ENCODE measurements at regions not wholly inside any gene's neighbourhood (a gene's known extent, or its start where the extent isn't known, plus 50 kb on each side); places are given as distances from the start of the nearest gene placed in this dataset.
"Not testable (repeated sequence)": the region's sequence is repeated elsewhere in the genome, so short reads cannot be mapped to it uniquely, and the experiment has no call there.

DNA sequence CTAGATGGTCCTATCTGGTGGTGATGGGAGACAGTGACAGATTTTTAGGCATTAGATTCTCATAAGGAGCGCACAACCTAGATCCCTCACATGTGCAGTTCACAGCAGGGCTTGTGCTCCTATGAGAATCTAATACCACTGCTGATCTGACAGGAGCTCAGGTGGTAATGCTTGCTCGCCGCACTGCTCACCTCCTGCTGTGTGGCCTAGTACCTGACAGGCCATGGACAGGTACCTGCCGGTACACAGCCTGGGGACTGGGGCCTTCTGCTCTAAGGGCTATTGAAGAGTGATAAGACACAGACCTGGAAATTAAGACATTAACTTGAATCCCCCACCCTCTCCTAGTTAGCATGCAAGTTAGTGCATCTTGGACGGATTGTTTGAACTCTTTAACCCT is 64.4 kb downstream of the KLRB1 start:
- DNase-seq (ENCODE audit: low read depth in 2 of 2, low spot score in 1 of 2), result not testable (repeated sequence)

DNA sequence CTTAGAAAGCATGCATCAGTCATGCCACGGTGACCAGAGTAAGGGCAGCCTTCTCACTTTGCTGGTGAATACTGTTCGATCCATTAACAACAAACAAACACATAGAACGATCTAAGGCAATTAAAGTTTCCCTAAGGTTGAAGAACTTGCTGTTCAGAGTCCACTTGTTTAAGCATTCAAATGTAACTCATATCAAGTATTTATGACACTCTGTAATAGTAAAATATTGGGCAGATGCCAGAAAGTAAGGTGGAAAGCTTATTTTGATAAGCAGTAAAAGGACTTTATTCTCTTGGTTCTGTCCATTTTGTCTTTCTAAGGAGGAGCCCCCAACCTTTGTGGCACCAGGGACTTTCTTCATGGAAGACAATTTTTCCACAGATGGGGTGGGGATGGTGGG is 64.9 kb downstream of the KLRB1 start:
- not testable (repeated sequence) for DNase-seq (ENCODE audit: low read depth in 2 of 2, low spot score in 1 of 2)

DNA sequence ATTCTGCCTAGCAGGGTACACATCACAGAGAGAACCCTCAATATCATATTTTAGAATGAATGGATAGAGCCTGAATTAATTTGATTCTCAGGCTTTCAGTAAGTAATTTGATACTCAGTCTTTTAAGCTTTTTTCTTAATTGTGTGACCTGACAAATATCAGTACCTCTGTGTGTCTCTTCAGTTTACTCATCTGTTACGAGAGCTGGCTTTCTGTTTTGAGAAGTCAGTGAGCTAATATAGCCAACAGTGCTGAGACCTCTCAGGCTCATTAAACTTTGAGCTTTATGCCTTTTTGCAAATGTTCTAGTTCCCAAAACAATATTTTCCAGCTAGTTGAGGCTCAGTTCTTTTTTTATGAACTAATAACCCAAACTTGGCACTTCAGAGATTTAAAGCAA is 91.8 kb downstream of the KLRB1 start:
- DNase-seq (ENCODE audit: low read depth in 2 of 2, low spot score in 1 of 2), result not testable (repeated sequence)

DNA sequence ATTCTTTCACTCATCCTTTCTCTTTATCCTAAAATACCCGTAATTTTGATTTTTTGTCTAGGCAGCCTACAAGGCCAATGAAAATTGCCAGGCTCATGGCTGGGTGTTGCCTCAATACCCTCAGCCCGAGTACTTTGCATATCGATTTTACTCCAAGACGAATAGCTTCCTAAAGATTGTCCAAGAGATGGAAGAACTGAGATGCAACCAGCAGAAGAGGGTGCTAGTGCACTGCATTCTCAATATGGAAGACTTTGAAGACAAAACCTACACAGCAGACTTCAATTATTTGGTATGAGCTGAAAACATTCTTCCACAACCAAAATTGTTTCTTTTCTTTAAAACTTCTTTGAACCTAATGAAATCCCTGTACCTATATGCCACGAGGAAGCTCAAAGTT is 95.0 kb downstream of the KLRB1 start:
- not testable (repeated sequence) for DNase-seq (ENCODE audit: low read depth in 2 of 2, low spot score in 1 of 2)

DNA sequence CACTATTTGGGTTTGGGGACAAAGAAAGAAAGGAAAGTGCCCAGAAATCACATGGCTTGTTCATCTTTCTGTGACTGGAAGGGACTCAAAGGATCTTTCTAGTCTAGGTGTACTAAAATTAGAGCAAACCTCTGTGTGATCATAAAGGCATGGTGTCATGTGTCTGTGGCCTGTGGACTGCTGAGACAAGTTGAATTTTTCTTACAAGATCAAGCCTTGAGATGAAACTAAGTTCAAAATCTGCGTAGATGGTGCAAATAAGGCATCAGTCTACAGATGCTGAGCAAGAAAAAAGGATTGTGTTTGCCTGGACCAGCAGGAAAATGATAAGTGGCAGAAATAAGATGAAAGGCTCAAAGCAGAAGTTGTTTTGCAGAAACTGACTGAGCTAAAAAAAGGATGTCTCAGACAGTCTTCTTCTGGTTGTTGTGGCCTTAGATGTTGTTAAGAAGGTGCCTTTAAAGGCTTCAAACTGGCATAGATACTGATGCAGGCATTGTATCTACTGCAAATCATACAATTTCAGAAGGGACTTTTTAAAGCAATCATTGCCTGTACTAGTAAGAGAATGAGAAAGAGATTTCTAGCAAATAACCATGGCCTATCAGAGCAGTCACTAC is 97.2 kb downstream of the KLRB1 start:
- DNase-seq (ENCODE audit: low read depth in 2 of 2, low spot score in 1 of 2), result not testable (repeated sequence)

DNA sequence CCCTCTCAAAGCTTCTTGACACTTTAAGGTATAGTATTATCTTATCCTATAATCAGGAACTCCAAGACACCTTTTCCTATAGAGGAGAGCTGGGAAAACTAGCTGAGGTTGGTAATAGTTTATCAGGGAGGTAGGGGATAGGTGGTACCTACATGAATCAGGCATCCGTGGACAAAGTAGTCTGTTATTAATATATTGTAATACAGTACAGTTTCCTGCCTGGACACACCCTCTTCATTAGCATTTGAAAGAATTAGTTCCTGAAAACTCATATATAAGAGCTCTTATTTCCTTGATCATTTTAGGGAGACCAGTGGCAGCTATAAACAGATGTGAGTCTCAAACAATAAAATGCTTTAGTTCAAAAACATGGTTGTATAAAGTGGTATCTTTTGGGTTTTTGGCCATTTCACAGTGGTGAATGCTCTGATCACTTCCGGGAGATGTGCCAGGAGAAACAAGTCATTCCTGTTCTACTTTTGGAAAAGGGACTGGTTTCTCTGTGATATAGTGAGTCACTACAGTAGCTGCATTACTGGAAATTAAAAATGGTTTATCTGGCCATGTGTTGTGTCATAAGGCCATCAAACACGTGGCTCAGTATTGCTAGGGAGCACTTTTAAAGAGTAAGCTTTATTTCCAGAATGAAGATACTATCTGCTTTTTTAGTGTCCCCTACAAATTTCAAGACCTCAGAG is 98.1 kb downstream of the KLRB1 start:
- no peak for DNase-seq (ENCODE audit: low read depth in 2 of 2, low spot score in 1 of 2)

DNA sequence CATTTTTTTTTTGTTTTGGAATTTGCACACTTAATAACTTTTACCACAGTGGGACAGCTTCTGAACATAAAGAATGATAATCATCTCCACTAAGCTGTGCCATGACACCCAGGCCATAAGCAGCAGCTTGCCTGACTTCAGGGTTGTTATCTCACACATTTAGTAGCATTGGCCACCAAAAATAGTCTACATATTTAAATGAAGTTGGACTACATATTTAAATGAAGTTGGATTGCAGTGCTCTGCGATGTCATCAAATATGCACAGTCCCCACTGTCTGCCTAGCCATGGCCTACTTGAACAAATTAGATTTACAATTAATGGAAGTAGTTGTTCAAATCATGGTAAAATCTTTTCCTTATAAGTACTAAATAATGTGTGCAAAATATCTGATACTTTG is 101.0 kb downstream of the KLRB1 start:
- DNase-seq (ENCODE audit: low read depth in 2 of 2, low spot score in 1 of 2), result no peak

DNA sequence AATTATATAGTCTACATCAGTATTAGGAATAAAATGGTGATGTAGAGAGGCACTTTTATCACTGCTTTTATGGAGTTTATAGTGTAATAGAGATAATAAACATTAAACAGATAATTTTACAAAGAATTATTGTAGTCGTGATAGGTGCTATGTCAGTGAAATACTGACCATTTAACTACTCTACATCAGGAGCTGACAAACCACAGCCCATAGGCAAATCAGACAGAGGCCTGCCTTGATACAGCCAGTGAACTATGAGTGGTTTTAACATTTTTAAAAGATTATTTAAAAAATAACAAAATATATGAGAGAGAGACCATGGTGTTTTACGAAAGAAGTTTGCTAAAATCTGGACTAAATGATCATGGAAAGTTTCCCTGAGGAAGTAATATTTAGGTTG is 104.3 kb downstream of the KLRB1 start:
- not testable (repeated sequence) for DNase-seq (ENCODE audit: low read depth in 2 of 2, low spot score in 1 of 2)

DNA sequence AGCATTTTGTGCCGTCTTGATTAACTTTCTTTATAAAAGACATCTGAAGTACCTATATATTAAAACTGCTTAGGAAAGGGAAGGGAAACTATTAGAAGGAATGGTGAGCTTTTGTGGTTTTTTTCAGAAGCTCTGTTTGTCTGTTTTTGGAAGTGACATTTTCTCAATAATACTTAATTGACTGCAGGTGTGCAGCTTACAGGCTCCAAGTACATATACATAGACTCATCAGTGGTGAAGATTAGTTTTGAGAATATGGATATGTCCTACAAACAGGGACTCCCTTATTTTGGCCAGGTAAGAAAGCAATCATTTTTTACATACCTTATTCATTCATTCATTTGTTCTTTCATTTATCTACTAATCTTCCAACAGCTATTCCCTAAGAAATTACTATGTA is 104.9 kb downstream of the KLRB1 start:
- not testable (repeated sequence) for DNase-seq (ENCODE audit: low read depth in 2 of 2, low spot score in 1 of 2)

DNA sequence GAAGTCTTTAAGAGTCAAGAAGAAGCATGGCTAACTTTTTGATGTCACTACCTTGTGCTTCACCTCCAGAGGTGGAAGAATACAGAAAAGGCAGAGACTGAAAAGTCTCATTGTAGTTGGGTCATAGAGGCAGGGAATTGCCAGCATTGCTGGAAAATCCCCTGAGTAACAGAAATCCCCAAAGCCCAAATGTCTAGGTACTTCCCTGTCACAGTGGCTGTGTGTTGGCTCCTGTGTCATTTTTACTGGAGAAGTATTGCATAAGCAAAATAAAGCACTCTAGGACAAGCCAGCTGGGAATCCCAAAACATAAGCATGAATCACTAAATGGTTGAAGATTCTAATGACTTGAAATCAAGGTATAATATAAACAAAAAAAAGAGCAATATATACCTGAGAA is 114.4 kb downstream of the KLRB1 start:
- not testable (repeated sequence) for DNase-seq (ENCODE audit: low read depth in 2 of 2, low spot score in 1 of 2)

DNA sequence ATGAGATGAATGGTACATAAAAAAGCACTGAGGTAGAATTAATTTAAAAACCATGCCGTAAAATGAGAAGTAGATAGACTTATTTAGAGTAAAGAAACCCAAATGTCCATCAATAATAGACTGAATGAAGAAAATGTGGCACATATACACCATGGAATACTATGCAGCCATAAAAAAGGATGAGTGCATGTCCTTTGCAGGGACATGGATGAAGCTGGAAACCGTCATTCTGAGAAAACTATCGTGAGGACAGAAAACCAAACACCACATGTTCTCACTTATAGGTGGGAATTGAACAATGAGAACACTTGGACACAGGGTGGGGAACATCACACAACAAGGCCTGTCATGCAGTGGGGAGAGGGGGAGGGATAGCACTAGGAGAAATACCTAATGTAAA is 126.4 kb downstream of the KLRB1 start:
- not testable (repeated sequence) for DNase-seq (ENCODE audit: low read depth in 2 of 2, low spot score in 1 of 2)

DNA sequence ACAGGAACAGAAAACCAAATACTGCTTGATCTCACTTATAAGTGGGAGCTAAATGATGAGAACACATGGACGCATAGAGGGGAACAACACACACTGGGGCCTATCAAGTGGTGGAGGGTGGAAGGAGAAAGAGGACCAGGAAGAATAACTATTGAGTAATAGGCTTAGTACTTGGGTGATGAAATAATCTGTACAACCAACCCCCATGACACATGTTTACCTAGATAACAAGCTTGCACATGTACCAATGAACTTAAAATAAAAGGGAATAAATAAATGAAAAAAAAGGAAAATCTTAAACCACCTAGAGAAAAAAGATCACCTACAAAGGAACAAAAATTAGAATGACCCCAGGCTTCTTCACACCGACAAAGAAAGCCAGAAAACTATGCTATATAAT is 133.5 kb downstream of the KLRB1 start:
- DNase-seq (ENCODE audit: low read depth in 2 of 2, low spot score in 1 of 2), result not testable (repeated sequence)

DNA sequence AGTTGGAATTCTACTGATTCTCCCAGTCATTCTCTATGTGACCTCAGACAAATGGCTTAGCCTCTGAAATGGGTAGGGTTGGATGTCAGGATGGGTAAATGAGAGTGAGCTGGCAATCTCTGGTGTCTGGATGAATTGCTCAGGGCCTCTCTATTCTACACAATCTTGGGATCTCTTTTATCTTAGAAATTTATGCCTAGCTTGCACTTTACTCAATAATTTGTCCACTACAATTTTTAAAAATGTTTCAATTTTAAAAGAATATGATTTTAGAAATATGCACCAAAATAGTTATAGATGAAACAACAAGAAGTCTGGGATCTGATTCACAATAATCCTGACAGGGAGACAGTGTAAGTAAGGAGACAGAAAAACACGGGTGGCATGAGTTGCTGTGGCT is 134.1 kb downstream of the KLRB1 start:
- DNase-seq (ENCODE audit: low read depth in 2 of 2, low spot score in 1 of 2), result not testable (repeated sequence)

DNA sequence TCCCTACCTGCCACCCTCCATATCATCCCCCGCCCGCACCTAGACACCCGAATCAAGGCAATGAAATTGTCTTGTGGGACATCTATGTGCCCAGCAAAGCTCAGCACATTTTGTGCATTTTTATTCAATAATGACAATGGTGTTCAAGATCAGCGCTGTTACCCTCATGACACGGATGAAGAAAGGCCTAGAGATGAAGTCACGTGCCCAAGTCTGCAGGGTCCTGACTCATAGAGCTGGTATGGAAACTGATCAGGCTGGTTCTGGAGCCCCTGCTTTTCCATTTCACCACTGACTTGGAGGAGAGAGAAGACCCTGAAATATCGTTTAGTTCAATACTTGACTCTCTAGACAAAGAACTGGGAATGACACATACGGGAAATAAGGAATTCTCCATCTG is 136.2 kb downstream of the KLRB1 start:
- not testable (repeated sequence) for DNase-seq (ENCODE audit: low read depth in 2 of 2, low spot score in 1 of 2)

DNA sequence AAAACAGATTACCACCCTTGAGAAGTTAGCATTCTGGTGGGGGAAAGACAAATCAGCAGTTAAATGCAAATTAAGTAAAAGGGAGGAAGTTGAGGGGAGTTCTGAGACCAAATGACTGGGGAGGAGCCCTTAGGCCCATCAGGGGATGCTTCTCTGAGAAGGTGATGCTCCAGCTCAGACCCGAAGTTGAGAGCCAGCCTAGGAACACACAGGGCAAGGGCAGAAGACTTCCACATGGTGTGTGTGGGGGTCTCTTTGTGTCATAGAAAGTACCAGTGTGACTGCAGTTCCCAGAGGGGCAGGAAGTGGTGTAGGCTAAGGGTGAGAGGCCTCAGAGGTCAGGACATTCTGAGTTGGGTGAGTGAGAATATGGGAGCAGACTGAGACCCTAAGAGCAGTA is 137.3 kb downstream of the KLRB1 start:
- not testable (repeated sequence) for DNase-seq (ENCODE audit: low read depth in 2 of 2, low spot score in 1 of 2)

DNA sequence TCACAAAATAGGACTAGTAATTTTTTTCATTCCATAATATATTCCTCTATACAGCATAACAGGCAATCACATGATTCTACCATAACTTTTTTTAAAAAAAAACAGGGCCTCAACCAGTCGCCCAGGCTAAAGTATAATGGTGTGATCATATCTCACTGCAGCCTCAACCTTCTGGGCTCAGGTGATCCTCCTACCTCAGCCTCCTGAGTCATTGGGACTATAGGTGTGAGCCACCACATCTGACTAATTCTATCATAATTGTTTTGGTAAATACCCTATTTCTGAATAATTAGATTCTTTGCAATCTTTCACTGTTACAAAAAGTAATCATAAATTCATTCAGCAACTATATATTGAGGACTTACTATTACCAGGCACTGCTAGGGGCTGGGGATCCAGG is 137.8 kb downstream of the KLRB1 start:
- not testable (repeated sequence) for DNase-seq (ENCODE audit: low read depth in 2 of 2, low spot score in 1 of 2)

DNA sequence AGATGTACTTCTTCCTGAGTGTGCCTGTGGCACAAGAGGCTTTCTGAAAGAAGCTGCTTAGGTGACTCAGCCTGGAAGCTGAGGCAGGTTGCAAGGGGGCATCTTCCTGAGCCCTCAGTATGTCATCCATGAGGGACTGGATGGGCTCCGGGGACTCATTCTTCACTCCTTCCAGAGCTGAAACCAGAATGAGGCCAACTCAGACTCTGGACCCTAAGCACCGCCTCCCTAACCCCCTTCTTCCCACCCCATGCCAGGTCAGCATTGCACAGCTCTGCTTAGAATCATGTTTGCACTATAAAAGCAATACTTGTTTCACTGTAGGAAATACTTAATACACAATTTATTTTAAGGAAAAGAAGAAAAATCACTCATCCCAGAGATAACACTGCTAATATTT is 138.3 kb downstream of the KLRB1 start:
- DNase-seq (ENCODE audit: low read depth in 2 of 2, low spot score in 1 of 2), result not testable (repeated sequence)

DNA sequence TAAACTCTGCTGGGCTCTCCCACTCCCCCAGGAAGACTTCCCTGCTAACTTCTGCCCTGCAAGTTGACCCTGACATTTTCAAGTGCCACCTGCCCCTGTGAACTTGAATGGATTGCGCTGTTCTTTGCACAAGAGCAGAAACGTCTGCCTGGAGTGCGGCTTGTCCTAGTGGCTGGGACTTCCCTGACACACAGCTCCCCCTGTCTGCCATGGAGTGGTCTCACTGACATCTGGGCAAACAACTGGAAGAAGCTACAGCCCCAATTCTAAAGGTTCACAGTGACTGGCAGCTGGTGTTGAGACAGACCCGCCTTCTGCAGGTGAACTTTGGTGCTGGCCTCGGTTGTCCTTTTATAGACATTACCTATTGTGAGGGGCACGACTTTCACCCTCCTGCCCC is 138.7 kb downstream of the KLRB1 start:
- DNase-seq (ENCODE audit: low read depth in 2 of 2, low spot score in 1 of 2), result not testable (repeated sequence)

DNA sequence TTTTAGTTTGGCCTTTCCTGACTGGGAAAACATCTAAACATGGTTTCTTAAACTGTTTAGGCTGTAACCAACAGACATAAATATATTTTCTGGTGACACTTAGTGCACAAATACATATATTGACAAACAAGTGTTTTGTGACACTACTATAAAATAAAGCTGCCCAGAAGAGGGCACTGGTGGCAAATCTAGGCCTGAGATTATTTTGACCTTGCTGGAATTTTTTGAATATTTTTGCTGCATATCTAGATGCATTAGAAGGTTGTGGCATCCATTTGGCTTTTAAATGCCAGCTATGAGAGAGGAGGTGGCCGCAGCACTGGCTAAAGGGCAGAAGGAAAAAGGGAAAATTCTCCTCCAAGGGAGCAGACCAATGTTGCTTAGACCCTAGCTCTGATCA is 139.6 kb downstream of the KLRB1 start:
- DNase-seq (ENCODE audit: low read depth in 2 of 2, low spot score in 1 of 2), result not testable (repeated sequence)

DNA sequence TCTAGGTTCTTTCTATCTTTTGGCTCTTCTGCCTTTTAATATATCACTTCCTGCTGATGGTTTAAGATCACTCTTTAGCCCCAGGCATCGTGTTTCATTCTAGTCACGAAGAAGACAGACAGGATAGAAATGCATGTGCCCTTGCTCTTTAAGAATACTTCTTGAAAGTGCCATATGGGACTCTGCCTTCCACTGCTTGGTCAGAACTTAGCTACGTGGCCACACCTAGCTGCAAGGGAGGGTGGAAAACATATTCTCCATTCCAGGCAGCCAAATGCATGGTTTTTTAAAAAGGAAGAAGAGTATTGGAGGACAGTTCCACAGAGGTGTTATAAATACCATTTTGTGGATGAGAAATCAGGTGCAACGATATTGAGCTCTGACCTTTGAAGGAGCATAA is 143.3 kb downstream of the KLRB1 start:
- no peak for DNase-seq (ENCODE audit: low read depth in 2 of 2, low spot score in 1 of 2)

DNA sequence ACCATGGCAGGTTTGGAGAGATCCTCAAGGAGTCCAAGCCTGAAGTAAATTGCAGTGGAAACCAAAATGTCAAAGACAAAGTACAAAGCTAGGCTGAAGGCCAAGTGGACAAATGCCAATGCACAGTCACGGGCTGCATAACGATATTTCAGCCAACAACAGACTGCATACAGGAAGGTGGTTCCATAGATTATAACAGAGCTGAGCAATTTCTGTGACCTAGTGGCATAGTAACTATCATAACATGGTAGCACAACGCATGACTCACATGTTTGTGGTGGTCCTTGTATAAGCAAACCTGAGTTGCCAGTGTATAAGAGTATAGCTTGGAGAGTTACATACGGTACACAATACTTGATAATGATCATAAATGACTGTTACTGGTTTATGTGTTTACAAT is 152.2 kb downstream of the KLRB1 start:
- not testable (repeated sequence) for DNase-seq (ENCODE audit: low read depth in 2 of 2, low spot score in 1 of 2)

DNA sequence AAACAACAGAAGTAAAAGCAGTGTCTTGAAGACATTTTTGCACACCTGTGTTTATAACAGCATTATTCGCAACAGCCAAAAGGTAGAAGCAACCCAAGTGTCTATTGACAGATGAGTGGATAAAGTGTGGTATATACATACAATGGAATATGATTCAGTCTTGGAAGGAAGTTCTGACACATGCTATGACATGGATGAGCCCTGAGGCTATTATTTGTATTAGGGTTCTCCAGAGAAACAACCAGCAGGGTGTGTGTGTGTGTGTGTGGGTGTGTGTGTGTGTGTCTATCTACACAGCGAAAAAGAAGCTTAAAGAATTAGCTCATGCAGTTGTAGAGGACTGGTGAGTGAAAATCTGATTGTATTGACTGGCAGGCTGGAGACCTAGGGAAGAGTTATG is 153.7 kb downstream of the KLRB1 start:
- not testable (repeated sequence) for DNase-seq (ENCODE audit: low read depth in 2 of 2, low spot score in 1 of 2)

DNA sequence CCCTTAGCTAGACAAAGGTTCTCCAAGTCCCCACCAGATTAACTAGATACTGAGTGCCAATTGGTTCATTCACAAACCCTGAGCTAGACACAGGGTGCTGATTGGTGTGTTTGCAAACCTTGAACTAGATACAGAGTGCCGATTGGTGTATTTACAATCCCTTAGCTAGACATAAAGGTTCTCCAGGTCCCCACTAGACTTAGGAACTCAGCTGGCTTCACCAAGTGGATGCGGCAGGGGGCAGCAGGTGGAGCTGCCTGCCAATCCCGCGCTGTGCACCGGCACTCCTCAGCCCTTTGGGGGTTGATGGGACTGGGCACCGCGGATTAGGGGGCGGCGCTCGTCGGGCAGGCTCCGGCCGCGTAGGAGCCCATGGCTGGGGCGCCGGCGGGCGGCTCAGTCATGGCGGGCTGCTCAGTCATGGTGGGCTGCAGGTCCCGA is 157.6 kb downstream of the KLRB1 start:
- not testable (repeated sequence) for DNase-seq (ENCODE audit: low read depth in 2 of 2, low spot score in 1 of 2)
